K562 (cell line): ENCODE measurements at regions not wholly inside any gene's neighbourhood (a gene's known extent, or its start where the extent isn't known, plus 50 kb on each side); places are given as distances from the start of the nearest gene placed in this dataset.

Experiments used
- ATAC-seq: fragments of 200-7000 bp; cut with Tn5 transposase; 3 replicates; pipeline ENCODE4 v1.9.1; 2020; ENCODE audit warnings: moderate library complexity
- BruUV-seq: library from RNA; stranded (reverse); fragments of 400-500 nt; replicated peaks from 2 replicates; lab custom pipeline; 2021; lab: Mats Ljungman, UMichigan
- CTCF ChIA-PET: fragments of 300-600 bp; formaldehyde crosslinking; extraction: SDS; loops from one replicate; lab custom pipeline; 2021; ENCODE audit warnings: low intra/inter-chr PET ratio; lab: Yijun Ruan, JAX
- POLR2A ChIA-PET: fragments of 300-600, 350-650 bp; sonication (Branson Sonifier 250); formaldehyde crosslinking; extraction: SDS; loops from one replicate; lab custom pipeline; 2021; ENCODE audit warnings: antibody characterized with exemption, inconsistent platforms; lab: Yijun Ruan, JAX
- DNase-seq, 4 experiments: peaks; one replicate each; pipeline versions ENCODE4 v3.0.0 to v3.0.0-alpha.2; 2011 to 2018; ENCODE audit warnings: low spot score in 3 of 4, mixed read lengths in 3 of 4; ENCODE audit errors: extremely low read depth in 1 of 4
- FAIRE-seq: peaks from 2 replicates; lab custom pipeline; 2011; peaks lifted over from hg19 to GRCh38; lab: Jason Lieb, UNC
- H2AFZ ChIP-seq: 2 replicates; pipeline ENCODE4 v1.6.0; 2011; ENCODE audit warnings: low read depth, low read length, control low read depth, inconsistent platforms
- H3K27ac ChIP-seq: fragments of 200-600 bp; 3 replicates; pipeline ENCODE4 v1.8.0; 2011; ENCODE audit warnings: low read depth, mild to moderate bottlenecking, control low read depth, inconsistent platforms, low read length, moderate library complexity, mixed read lengths; ENCODE audit errors: extremely low read depth
- H3K27me3 ChIP-seq, 2 experiments: fragments of 300-600 bp in 1 of 2; 2 replicates in 1 of 2; 3 replicates in 1 of 2; pipeline versions ENCODE4 v1.6.0 to v1.8.0; 2011; ENCODE audit warnings: inconsistent platforms in 2 of 2, low read length in 2 of 2, mild to moderate bottlenecking in 1 of 2, mixed read lengths in 1 of 2, moderate library complexity in 1 of 2; ENCODE audit not compliant: control insufficient read depth in 2 of 2, insufficient read depth in 2 of 2
- H3K36me3 ChIP-seq: fragments of 300-600 bp; 3 replicates; pipeline ENCODE4 v1.8.0; 2011; ENCODE audit warnings: mild to moderate bottlenecking, low read length, inconsistent platforms; ENCODE audit not compliant: control insufficient read depth, insufficient read depth
- H3K4me1 ChIP-seq, 2 experiments: fragments of 200-600 bp in 1 of 2; replicated peaks in 1 of 2; 2 replicates in 1 of 2; 3 replicates in 1 of 2; pipeline versions ENCODE4 v1.5.1 to v1.8.0; 2011; ENCODE audit warnings: inconsistent platforms in 2 of 2, low read length in 2 of 2, mild to moderate bottlenecking in 1 of 2, mixed read lengths in 1 of 2, moderate library complexity in 1 of 2; ENCODE audit not compliant: control insufficient read depth in 2 of 2, insufficient read depth in 2 of 2
- H3K4me2 ChIP-seq: 2 replicates; pipeline ENCODE4 v1.6.1; 2011; ENCODE audit warnings: low read length, control low read depth, inconsistent platforms, mixed read lengths; ENCODE audit not compliant: insufficient read depth
- H3K4me3 ChIP-seq: fragments of 200-600 bp; sonication (generic), shearing (Covaris generic); 2 replicates; pipeline ENCODE4 v1.5.1; 2016; ENCODE audit warnings: control low read depth, inconsistent platforms
- H3K79me2 ChIP-seq: fragments of 200-600 bp; 3 replicates; pipeline ENCODE4 v1.8.0; 2011; ENCODE audit warnings: low read length, inconsistent platforms; ENCODE audit not compliant: control insufficient read depth, insufficient read depth
- H3K9ac ChIP-seq, 2 experiments: 2 replicates each; pipeline versions ENCODE4 v1.6.0 to v1.6.1; 2011; ENCODE audit warnings: low read depth in 2 of 2, low read length in 2 of 2, control low read depth in 1 of 2, inconsistent platforms in 1 of 2, mild to moderate bottlenecking in 1 of 2, mixed read lengths in 1 of 2; ENCODE audit not compliant: insufficient read depth in 1 of 2
- H3K9me1 ChIP-seq: one replicate; pipeline ENCODE4 v1.6.0; 2011; ENCODE audit warnings: inconsistent platforms, mild to moderate bottlenecking, low read length, moderate library complexity; ENCODE audit not compliant: control insufficient read depth, insufficient read depth
- H3K9me3 ChIP-seq: replicated peaks from 2 replicates; pipeline ENCODE4 v1.5.1; 2011; ENCODE audit warnings: low read depth, low read length, inconsistent platforms; ENCODE audit not compliant: control insufficient read depth, insufficient read depth
- H4K20me1 ChIP-seq: replicated peaks from 2 replicates; pipeline ENCODE4 v1.6.1; 2011; ENCODE audit warnings: low read length, inconsistent platforms, mixed read lengths; ENCODE audit not compliant: control insufficient read depth, insufficient read depth
- NCOA2 ChIP-seq, 2 experiments: fragments of 450-650 bp; IDR thresholded peaks; 2 replicates each; pipeline ENCODE4 v1.6.1; 2018; ENCODE audit warnings: mild to moderate bottlenecking in 2 of 2, moderate library complexity in 1 of 2; ENCODE audit not compliant: partially characterized antibody in 2 of 2
- SMAD4 ChIP-seq: fragments of 250-450 bp; sonication (Bioruptor Pico); conservative IDR thresholded peaks from 2 replicates; pipeline ENCODE4 v1.8.0; 2021; ENCODE audit warnings: inconsistent platforms, mild to moderate bottlenecking, moderate library complexity
- ZNF23 ChIP-seq: fragments of 250-450 bp; sonication (Bioruptor Pico); IDR thresholded peaks from 2 replicates; pipeline ENCODE4 v1.4.0; 2020; ENCODE audit warnings: mild to moderate bottlenecking
- WGBS: fragments of 100-300 bp; shearing (Covaris generic); methylation state at CpG from one replicate; pipeline ENCODE4 v1.1.6; 2016; ENCODE audit warnings: low coverage, mixed read lengths; ENCODE audit not compliant: insufficient coverage; ENCODE audit errors: missing lambda C conversion rate; 5-methylcytosine and 5-hydroxymethylcytosine counted together
- in situ Hi-C: fragments of 300-500 bp; cut with MboI; formaldehyde crosslinking; loops from 4 replicates; pipeline ENCODE4 v1.15.0; 2018; ENCODE audit warnings: inconsistent platforms, mixed read lengths
- intact Hi-C: fragments of 100-400 bp; cut with micrococcal nuclease; formaldehyde crosslinking; loops from 2 replicates; pipeline ENCODE4 v1.14.2; 2022
- TF ChIP-seq, protein P1 (sequence below): fragments of 450-650 bp; IDR thresholded peaks from 2 replicates; pipeline ENCODE4 v1.6.1; 2016; ENCODE audit warnings: low read depth

DNA sequence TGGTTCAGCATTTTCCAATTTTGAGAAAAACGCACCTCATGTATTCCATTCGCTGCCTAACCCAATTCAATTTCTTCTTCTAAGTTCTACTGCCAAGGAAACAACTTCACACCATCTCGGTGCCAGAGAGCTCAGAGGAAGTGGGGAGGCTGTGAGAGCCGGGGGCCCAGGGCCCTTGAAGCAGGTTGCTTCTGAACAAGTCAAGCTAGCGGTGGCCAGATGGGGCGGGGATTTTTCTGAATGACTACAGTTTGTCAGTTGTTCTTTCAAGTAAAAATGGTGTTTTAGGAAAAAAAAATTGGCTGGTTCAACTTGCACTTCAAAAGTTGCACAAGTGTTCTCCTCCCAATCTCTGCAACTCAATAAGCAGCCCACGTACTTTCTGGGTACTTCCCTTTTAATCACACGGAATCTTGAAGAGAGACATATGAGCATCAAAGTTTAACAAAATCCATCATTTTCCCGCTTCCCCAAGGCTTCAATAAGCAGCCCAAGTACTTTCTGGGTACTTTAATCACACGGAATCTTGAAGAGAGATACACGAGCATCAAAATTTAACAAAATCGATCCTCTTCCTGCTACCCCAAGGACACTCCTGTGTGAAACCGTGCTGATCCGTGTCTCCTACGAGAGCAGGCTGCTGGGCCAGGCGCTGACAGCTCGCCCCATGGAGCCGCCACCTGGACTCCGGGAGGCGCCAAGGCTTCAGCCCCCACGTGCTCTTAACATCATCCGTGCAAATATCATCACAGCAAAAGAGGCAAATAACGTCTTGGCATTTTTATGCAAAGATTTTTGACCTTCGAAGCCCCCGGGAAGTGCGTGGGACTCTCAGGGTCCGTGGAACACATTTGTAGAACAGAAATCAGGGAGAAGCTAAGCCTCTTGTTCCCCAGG is 186.7 kb upstream of the PDE10A start:
- peaks cover 0 to 8% of the 10 kb centered on the region in 2 experiments; a peak in 1 of 5 replicates for H3K4me1 ChIP-seq
- no peak overlapping the region for H3K4me2 ChIP-seq
- TF ChIP-seq NCOA2 (IDR thresholded peaks at IDR 0.05; ENCODE audit: partially characterized antibody in 2 of 2) (no peak), SMAD4 (CRISPR knock-in tag) (no peak), ZNF23 (CRISPR knock-in tag) (no peak)
- TF ChIP-seq, all 486 proteins: peak for 0
- CTCF ChIA-PET, result interaction anchor here (1.7 to 2.4 kb wide), 2 partner anchors 120 to 410 kb away, joined by 5 to 10 read pairs; no protein-coding TSS in a partner anchor
- peak; percentile 12; the same call in 1 of the 3 replicates for ATAC-seq
- Histone ChIP-seq H2AFZ (no peak overlapping the region), H3K9me3 (no peaks in the 10 kb centered on the region), H3K9me1 (no peaks in the 10 kb centered on the region), H3K79me2 (no peaks in the 10 kb centered on the region), H3K36me3 (no peaks in the 10 kb centered on the region), H4K20me1 (no peaks in the 10 kb centered on the region), H3K9ac (no peak overlapping the region), H3K27ac (no peak overlapping the region), H3K4me3 (no peak overlapping the region), H3K27me3 (peaks cover 15 to 40% of the 10 kb centered on the region in 2 experiments; a peak in 4 of 5 replicates)
- POLR2A ChIA-PET, result no interaction called here
- no TSS peak for BruUV-seq
- intact Hi-C loops, result loop anchor here (1.0 to 5.0 kb wide), 3 partner anchors 107 to 409 kb away; no protein-coding TSS in a partner anchor
- in situ Hi-C loops, result loop anchor here (10.0 kb wide), 1 partner anchor 135 kb away; no protein-coding TSS in a partner anchor
- WGBS, result 3% methylated on average over 27 of the region's 27 CpGs
- no peak for FAIRE-seq
- no peak for DNase-seq

- no peak overlapping the region for H3K4me2 ChIP-seq
- no peak overlapping the region for H3K4me3 ChIP-seq
- H3K9me3 ChIP-seq, result no peaks in the 10 kb centered on the region
- no peaks in the 10 kb centered on the region for H4K20me1 ChIP-seq
- H3K4me1 ChIP-seq, result 0 out of 5 replicates have a peak, but pooled peaks cover 0 to 3% of the 10 kb centered on the region in 2 experiments
- BruUV-seq, result no TSS peak
- CTCF ChIA-PET, result no interaction called here
- intact Hi-C loops, result no loop called here
- in situ Hi-C loops, result no loop called here
- POLR2A ChIA-PET, result interaction anchor here (0.6 kb wide), 1 partner anchor 65 kb away, joined by 3 read pairs; no protein-coding TSS in a partner anchor
- no peaks in the 10 kb centered on the region for H3K9me1 ChIP-seq
- 3% methylated on average over 11 of the region's 11 CpGs for WGBS
- no peak overlapping the region for H2AFZ ChIP-seq
- peaks cover 11 to 37% of the 10 kb centered on the region in 2 experiments; a peak in 4 of 5 replicates for H3K27me3 ChIP-seq
- FAIRE-seq, result no peak
- no peak overlapping the region for H3K27ac ChIP-seq
- peak in 1 of 4 experiments; percentile 17 for DNase-seq
- no peaks in the 10 kb centered on the region for H3K79me2 ChIP-seq
- no peak overlapping the region for H3K9ac ChIP-seq
- ATAC-seq, result peak; percentile 56; the same call in 2 of the 3 replicates
- H3K36me3 ChIP-seq, result no peaks in the 10 kb centered on the region
- TF ChIP-seq, protein P1, sequence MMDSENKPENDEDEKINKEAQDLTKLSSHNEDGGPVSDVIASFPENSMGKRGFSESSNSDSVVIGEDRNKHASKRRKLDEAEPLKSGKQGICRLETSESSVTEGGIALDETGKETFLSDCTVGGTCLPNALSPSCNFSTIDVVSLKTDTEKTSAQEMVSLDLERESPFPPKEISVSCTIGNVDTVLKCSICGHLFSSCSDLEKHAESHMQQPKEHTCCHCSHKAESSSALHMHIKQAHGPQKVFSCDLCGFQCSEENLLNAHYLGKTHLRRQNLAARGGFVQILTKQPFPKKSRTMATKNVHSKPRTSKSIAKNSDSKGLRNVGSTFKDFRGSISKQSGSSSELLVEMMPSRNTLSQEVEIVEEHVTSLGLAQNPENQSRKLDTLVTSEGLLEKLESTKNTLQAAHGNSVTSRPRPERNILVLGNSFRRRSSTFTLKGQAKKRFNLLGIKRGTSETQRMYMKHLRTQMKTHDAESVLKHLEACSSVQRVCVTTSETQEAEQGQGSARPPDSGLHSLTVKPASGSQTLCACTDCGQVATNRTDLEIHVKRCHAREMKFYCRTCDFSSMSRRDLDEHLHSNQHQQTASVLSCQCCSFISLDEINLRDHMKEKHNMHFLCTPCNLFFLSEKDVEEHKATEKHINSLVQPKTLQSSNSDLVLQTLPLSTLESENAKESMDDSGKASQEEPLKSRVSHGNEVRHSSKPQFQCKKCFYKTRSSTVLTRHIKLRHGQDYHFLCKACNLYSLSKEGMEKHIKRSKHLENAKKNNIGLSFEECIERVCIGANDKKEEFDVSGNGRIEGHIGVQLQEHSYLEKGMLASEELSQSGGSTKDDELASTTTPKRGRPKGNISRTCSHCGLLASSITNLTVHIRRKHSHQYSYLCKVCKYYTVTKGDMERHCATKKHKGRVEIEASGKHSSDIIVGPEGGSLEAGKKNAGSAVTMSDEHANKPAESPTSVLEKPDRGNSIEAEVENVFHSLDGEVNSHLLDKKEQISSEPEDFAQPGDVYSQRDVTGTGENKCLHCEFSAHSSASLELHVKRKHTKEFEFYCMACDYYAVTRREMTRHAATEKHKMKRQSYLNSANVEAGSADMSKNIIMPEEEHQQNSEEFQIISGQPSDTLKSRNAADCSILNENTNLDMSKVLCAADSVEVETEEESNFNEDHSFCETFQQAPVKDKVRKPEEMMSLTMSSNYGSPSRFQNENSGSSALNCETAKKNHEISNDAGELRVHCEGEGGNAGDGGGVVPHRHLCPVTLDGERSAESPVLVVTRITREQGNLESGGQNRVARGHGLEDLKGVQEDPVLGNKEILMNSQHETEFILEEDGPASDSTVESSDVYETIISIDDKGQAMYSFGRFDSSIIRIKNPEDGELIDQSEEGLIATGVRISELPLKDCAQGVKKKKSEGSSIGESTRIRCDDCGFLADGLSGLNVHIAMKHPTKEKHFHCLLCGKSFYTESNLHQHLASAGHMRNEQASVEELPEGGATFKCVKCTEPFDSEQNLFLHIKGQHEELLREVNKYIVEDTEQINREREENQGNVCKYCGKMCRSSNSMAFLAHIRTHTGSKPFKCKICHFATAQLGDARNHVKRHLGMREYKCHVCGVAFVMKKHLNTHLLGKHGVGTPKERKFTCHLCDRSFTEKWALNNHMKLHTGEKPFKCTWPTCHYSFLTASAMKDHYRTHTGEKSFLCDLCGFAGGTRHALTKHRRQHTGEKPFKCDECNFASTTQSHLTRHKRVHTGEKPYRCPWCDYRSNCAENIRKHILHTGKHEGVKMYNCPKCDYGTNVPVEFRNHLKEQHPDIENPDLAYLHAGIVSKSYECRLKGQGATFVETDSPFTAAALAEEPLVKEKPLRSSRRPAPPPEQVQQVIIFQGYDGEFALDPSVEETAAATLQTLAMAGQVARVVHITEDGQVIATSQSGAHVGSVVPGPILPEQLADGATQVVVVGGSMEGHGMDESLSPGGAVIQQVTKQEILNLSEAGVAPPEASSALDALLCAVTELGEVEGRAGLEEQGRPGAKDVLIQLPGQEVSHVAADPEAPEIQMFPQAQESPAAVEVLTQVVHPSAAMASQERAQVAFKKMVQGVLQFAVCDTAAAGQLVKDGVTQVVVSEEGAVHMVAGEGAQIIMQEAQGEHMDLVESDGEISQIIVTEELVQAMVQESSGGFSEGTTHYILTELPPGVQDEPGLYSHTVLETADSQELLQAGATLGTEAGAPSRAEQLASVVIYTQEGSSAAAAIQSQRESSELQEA, result peak; percentile 64
These were observed 185.0 kb upstream of the PDE10A start for GRCh38 chr6:165848086-165848426.
